ENCODE measurements at regions not wholly inside any gene's neighbourhood (a gene's known extent, or its start where the extent isn't known, plus 50 kb on each side); places are given as distances from the start of the nearest gene placed in this dataset.
"Not testable (repeated sequence)": the region's sequence is repeated elsewhere in the genome, so short reads cannot be mapped to it uniquely, and the experiment has no call there.

DNA sequence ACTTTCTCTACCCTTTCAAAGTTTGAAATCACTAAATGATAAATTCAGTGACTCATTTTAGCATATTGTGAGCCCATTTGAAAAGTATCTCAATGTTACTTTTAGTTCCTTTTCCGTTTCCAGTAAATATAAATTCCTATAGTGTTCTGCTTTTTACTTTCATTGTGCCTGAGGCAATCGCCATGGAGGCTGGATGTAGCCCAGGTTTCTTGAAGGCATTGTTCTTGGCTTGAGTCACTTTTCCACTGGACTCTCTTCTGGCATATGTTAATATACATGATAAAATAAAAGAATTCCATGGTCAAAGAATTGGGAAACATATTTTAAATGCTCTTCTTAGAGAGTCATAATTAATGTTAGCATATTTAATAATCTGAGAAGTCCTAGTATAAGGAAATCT lies 327.0 kb downstream of the IZUMO3 start:
- no peak overlapping the region for H3K27ac Mint-ChIP-seq
- DNase-seq, result no peak
- no peaks in the 10 kb centered on the region for H3K4me1 Mint-ChIP-seq
- no peaks in the 10 kb centered on the region for H3K9me3 Mint-ChIP-seq
- no peaks in the 10 kb centered on the region for H3K36me3 Mint-ChIP-seq (ENCODE audit: low read depth)
- no peak overlapping the region for H3K4me3 Mint-ChIP-seq
- no peak for TF ChIP-seq CTCF (IDR thresholded peaks at IDR 0.05)
- H3K27me3 Mint-ChIP-seq (ENCODE audit: low read depth, poor library complexity), result no peaks in the 10 kb centered on the region

- H3K36me3 Mint-ChIP-seq (ENCODE audit: low read depth), result no peaks in the 10 kb centered on the region
- no peak for DNase-seq
- no peak overlapping the region for H3K4me3 Mint-ChIP-seq
- peaks cover 6% of the 10 kb centered on the region for H3K27me3 Mint-ChIP-seq (ENCODE audit: low read depth, poor library complexity)
- H3K27ac Mint-ChIP-seq, result no peak overlapping the region
- H3K9me3 Mint-ChIP-seq, result no peaks in the 10 kb centered on the region
- no peak for TF ChIP-seq CTCF (IDR thresholded peaks at IDR 0.05)
- H3K4me1 Mint-ChIP-seq, result no peaks in the 10 kb centered on the region
Observed at GRCh38 chr9:24210641-24211040, 335.1 kb downstream of the IZUMO3 start.

DNA sequence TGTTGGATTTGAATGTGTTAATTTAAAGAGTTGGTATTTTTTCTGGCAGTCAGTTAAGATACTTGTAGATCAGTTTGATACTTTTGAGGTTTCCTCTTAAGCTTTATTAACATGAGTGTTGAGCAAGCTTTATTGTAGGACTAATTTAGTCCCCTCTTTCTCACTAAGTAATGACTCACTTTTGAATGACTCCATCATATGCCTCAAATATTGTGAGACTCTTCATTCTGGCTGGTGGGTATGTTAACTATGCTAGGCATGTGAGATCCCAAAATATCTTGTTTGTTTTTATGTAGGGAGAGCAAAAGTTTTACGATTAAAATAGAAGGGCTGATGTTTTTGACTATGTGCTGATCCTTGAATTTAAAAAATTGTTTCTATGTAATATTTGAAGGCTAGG lies 355.7 kb downstream of the IZUMO3 start:
- no peak overlapping the region for H3K27ac Mint-ChIP-seq
- no peak for DNase-seq
- H3K9me3 Mint-ChIP-seq, result peaks cover 20% of the 10 kb centered on the region
- no peaks in the 10 kb centered on the region for H3K36me3 Mint-ChIP-seq (ENCODE audit: low read depth)
- no peak for TF ChIP-seq CTCF (IDR thresholded peaks at IDR 0.05)
- peaks cover 2% of the 10 kb centered on the region for H3K27me3 Mint-ChIP-seq (ENCODE audit: low read depth, poor library complexity)
- H3K4me1 Mint-ChIP-seq, result no peaks in the 10 kb centered on the region
- H3K4me3 Mint-ChIP-seq, result no peak overlapping the region

DNA sequence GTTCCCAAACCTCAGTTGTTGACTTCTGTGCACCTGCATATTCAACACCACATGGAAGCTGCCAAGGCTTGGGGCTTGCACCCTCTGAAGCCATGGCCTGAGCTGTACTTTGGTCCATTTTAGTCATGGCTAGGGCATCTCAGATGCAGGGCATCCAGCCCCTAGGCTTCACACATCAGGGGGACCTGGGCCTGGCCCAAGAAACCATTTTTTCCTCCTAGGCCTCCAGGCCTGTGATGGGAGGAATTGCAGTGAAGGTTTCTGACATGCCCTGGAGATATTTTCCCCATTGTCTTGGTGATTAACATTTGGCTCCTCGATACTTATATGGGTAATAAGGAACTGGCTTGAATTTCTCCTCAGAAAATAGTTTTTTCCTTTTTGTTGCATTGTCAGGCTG lies 354.5 kb upstream of the ELAVL2 start:
- H3K9me3 Mint-ChIP-seq, result peaks cover 63% of the 10 kb centered on the region
- not testable (repeated sequence) for DNase-seq; H3K27ac Mint-ChIP-seq; H3K36me3 Mint-ChIP-seq (ENCODE audit: low read depth); H3K27me3 Mint-ChIP-seq (ENCODE audit: low read depth, poor library complexity); H3K4me3 Mint-ChIP-seq; H3K4me1 Mint-ChIP-seq

DNA sequence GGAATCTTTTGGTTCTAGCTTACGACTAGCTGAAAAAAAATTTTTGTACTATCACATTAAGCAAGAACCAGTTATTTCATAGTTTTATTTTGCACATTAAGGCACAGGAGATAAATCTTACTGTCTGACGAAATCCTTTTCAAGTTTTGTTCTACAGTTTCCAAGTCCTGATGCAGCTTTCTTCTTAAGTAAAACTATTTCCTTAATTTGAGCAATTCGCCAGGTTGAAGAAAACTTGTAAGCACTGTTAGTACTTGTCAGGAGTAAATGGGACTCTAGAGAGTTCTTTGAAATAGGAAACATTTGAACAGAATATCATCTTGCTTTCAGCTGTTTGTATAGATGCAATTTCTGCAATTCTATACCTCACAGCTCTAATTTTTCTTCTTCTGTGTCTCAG lies 318.8 kb upstream of the ELAVL2 start:
- no peak for DNase-seq

GRCh38 chr9:24135072-24135471 lies 309.0 kb upstream of the ELAVL2 start:
- not testable (repeated sequence) for H3K4me1 Mint-ChIP-seq; H3K27me3 Mint-ChIP-seq (ENCODE audit: low read depth, poor library complexity); DNase-seq; H3K36me3 Mint-ChIP-seq (ENCODE audit: low read depth); H3K4me3 Mint-ChIP-seq; H3K27ac Mint-ChIP-seq; H3K9me3 Mint-ChIP-seq

More for the DNA sequence above, 318.8 kb upstream of the ELAVL2 start:
- Mint-ChIP-seq H3K4me3 (no peak overlapping the region), H3K4me1 (peaks cover 8% of the 10 kb centered on the region), H3K27me3 (ENCODE audit: low read depth, poor library complexity) (peaks cover 3% of the 10 kb centered on the region), H3K36me3 (ENCODE audit: low read depth) (no peaks in the 10 kb centered on the region), H3K27ac (no peak overlapping the region), H3K9me3 (no peaks in the 10 kb centered on the region)
- no peak for TF ChIP-seq CTCF (IDR thresholded peaks at IDR 0.05)

DNA sequence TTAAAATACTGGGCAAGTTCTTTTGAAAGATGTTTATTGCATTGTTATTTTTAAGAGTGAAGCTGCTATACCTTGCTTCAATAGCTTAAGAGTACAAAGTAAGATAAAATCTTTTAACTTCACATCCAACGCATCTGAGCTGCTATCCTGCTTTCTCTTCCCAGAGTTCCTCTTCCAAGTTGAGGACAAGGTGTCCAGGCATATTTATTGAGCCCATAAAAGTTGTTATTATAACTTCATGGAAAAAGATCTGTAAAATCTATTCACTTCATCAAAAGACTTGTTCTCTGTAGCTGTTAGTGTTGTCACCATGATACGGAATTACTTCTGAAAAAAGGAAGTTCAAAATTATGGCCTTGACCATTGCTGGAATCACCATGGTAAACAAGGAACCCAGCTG lies 306.2 kb upstream of the ELAVL2 start:
- no peak for TF ChIP-seq CTCF (IDR thresholded peaks at IDR 0.05)
- Mint-ChIP-seq H3K4me1 (peaks cover 15% of the 10 kb centered on the region), H3K27me3 (ENCODE audit: low read depth, poor library complexity) (no peaks in the 10 kb centered on the region), H3K36me3 (ENCODE audit: low read depth) (no peaks in the 10 kb centered on the region), H3K27ac (no peak overlapping the region), H3K4me3 (no peak overlapping the region), H3K9me3 (peaks cover 6% of the 10 kb centered on the region)
- no peak for DNase-seq
